B cell (primary cell): ENCODE measurements at regions not wholly inside any gene's neighbourhood (a gene's known extent, or its start where the extent isn't known, plus 50 kb on each side); places are given as distances from the start of the nearest gene placed in this dataset.

Experiments
- CTCF ChIP-seq: fragments of 200-600 bp; IDR thresholded peaks from one replicate; pipeline ENCODE4 v1.8.0; 2022; ENCODE audit warnings: antibody characterized with exemption, mild to moderate bottlenecking
- EZH2 ChIP-seq: IDR thresholded peaks from 2 replicates; pipeline ENCODE4 v1.6.1; 2012; ENCODE audit warnings: borderline replicate concordance, low read depth, mild to moderate bottlenecking, moderate library complexity, low read length; ENCODE audit not compliant: insufficient read depth, poor library complexity, severe bottlenecking

- no peak for TF ChIP-seq CTCF
- no peak for TF ChIP-seq EZH2
Observed at GRCh38 chr11:13784855-13785254, 116.4 kb downstream of the FAR1 start.
